ENCODE measurements at regions not wholly inside any gene's neighbourhood (a gene's known extent, or its start where the extent isn't known, plus 50 kb on each side); places are given as distances from the start of the nearest gene placed in this dataset.
A peak's percentile ranks its signal among the peaks of the same experiment; 100 is the strongest.
"Not testable (repeated sequence)": the region's sequence is repeated elsewhere in the genome, so short reads cannot be mapped to it uniquely, and the experiment has no call there.

DNA sequence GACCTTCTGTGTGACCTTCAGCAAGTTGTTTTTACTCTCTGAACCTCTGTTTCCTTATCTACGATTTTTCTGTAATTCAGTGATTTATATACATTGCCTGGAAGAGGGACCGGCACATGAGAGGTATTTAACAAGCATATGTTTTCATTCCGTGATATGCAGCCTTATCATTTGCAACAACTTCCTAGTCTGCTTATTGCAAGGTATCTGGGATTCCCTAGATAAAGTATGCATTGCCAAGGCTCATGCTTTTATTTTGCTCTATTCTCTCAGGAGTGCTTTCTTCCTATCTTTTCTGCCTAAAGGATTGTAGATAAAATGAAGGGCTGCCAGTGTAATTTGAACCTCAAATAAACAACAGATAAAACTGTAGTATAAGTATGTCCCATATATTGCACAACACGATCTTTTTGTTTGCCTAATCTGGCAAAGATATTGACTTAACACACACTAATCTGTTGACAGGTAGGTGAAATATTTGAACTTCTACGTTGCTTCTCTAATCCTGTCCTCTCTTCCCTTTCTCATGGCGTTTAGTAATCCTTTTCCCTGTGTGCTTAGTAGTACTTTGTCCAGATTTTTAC lies 377.2 kb upstream of the TNC start:
- DNase-seq: no peak

DNA sequence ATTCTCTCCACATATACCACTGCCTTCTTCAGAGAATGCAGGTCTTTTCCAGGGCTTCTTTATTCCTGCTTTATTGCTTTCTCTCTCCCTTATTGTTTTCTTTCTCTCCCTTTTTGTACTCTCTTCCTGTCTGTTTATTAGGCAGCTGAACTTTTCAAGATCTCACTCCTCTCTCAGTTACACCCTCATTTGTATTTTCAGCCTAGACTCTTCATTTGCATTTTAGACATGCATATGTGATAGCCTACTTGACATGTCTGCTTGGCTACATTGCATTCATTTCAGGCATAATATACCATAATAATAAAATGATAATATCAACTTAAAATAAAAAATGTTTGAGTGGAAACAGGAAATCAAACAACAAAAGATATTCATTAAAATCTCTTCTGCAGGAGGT lies 377.9 kb upstream of the TNC start:
- DNase-seq: no peak

DNA sequence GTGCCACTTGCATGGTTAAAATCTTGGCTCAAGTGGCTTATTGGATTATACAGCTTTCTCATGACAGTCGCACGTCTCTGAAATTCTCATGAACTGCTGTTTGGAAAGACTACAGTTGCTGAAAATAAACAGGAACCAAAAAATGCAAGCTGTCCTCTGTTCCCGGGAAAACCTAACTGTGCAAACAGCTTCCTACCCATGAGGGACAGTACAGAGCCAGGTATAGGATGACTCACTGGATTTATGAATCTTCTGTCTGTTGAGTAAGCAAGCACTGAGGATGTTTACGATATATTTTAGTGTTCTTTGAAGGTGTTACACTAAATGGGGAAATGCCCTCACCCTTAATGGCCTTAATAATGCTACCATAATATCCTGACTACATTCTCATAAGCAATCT lies 380.3 kb upstream of the TNC start:
- no peak for DNase-seq

DNA sequence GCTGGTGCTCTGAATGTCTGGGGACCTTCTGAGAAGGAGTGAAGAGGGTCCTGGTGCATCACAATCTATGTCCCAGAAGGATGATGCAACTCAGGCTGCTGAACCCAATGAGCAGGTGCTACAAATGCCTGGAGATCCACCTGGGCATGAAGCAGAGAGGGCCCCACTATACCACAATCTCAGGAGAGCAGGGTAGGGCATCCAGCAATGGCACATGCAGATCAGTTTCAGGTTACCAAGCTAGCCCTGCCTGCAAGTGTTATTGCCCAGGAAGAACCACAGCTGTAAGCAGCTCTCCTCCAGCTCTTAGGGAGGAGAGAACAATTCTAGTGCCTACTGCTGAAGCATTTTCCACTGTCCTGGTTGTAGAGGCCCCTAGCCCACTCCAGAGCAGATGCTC lies 389.2 kb upstream of the TNC start:
- no peak for DNase-seq

DNA sequence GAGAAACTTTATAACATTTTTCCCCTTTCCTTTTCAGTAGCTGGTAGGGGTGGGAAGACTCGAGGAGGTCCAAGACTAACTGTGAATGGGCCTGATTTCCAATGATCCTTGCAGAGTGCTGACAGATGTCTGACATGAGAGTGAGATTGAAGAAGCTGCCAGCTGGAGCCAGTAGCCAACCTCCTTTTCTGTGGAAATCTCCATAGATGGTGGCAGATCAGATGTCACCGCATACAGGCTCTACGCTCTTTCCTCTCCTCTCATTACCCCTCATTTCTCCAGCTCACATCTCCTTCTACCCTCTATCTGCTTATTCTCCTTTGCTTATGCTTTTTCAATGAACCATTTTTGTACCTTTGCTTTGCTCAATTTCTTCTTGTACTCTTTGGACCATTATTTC lies 395.2 kb upstream of the TNC start:
- peak; percentile 6 for DNase-seq

DNA sequence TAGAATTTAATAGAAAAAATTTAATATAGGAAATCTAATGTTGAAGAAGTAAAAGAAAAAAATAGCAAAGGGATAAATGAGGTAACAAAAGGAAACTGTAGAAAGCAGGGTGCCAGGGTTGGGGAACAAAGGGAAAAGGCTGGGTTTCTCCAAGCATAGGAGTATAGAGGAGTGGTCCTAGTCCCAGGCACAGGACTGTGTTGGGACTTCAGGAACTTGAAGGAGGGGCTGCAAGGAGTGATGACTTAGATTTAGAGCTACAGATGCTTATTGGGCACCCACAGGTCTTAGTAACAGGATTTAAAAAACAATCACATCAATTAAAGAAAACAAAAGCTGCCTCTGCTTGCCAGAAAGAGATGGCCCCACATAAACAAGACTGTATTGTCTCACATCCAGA lies 396.5 kb upstream of the TNC start:
- DNase-seq: no peak

DNA sequence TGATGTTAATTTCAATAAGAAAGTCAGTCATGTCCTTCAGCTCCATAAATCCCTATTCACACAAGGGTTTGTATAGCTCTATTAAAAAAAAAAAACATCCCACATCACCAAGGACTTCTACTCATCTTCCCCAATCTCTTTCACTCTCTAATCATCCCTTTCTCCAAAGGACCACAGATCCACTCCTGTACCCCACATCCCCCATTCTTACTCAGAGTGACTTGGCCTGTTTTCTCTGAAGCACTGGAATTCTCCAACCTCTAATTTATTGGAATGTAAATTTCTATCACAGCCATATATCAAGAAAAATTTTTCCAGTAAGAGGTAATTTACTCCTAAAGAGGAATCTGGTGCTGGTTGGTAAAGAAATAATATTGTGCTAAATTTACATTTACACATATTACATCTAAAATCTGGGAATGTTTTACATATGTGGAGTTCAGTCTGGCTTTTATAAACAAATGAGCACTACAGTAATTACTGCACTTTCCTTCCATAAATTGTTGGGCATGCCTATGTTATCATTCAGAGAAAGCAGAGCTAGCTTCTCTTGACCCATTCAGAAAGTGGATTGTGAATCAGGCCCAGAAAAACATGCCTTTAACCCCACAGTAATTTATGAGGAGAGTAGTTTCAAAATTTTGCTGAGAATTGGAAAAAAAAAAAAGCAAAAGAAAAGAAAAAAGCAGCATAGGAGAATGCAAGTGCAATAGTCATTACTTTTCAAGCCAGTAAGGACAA lies 399.5 kb upstream of the TNC start:
- DNase-seq: no peak

DNA sequence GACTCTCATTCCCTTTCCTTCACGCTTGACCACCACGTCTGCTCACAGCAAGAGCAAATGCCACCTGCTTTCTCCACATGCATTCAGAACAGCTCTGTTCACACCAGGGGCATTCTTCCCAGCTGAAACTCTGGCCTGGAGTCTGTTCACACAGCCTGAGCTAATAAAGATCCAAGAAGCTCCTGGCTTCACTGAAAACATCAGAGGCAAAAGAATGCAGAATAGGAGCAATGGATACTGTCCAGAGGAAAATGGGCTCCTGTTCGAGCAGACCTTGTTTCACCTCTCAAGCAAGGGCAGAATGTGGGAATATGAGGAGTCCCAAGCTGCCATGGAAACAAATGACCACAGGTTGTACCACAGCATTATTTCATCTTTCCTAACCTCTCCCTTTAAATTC lies 402.7 kb upstream of the TNC start:
- DNase-seq: no peak

DNA sequence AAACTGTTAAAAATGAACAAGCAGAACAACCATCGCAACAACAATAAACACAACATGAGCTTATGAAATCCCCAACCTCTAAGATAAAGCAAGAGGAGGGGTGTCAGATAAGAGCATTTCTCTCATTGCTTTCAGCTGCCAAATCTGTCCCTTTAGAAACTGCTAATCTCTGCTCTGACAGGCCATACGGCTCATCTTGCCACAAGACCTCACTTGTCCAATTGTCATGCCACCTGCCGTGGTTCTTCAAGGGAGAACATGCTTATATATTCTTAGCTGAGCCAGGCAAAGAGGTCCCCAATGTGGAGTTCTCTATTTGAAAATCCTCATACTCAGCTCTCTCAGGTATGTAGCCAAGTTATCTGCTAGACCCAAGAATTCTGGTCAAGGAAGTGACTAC lies 405.0 kb upstream of the TNC start:
- DNase-seq: no peak

DNA sequence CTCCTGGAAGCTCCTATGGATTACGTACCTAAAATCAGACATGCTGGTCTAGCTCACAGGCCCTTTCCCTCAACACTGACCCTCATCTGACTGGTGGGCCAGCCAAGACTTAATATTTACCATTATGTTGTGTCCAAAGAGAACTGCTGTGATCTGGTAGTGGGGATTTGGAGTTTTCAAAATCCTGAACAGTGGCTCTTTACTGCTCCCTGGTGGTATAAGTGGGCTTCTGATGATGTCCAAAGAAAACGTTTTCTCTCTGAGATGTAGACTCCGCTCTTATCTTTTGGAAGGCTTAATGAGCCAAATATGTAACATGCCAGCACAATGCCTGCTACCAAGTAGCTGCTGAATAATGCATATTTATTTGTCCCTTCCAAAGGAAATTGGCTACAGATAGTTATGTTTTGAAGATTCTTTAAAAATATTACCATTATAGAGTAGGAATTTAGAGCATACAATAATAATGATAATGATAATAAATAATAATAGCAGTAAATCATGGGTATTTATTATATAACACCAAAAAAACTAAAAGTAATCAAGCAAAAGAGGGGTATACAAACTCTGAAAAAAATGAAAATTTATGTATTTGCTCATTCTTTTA lies 406.6 kb upstream of the TNC start:
- peak; percentile 10 for DNase-seq

DNA sequence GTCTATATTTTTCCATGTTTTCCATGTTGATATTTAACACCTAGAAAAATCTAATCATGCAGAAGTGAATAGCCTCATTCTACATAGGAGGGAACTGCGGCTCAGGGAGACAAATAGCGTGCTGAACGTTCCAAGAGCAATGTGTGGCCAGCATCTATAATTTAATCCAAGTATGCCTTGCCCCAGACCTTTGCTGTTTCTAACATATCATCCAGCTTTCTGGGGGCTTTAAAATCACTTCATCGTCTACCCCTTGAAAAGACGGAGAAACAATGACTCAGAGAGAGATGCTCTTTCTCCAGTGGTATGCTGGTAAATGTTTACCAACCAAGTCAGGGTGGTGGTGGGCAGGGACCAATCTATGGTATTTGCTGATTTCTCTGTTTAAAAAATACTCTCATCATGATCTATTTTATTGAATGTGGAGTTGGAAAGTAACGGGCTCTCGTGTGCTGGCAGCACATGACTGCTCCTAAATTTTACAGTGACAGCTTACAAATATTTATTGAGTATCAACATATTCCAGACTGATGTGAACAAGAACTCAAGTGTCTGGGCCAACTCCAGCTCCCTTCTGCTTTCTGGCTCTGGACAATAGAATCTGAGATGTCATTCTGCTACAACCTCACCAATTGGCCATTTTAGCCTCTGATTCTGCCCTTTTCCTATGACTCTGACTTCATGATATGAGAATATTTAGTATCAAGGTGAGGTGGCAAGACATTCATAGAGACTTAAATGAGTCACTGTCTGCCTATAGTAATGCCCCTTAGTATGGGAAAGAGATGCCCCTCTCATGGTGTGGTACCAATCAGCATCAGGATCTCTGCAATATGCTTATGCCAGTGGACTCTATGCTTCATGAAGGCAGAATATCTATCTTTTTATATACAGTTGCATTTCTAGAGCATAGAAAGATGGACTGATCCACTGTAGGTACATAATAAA lies 407.4 kb upstream of the TNC start:
- DNase-seq: no peak

DNA sequence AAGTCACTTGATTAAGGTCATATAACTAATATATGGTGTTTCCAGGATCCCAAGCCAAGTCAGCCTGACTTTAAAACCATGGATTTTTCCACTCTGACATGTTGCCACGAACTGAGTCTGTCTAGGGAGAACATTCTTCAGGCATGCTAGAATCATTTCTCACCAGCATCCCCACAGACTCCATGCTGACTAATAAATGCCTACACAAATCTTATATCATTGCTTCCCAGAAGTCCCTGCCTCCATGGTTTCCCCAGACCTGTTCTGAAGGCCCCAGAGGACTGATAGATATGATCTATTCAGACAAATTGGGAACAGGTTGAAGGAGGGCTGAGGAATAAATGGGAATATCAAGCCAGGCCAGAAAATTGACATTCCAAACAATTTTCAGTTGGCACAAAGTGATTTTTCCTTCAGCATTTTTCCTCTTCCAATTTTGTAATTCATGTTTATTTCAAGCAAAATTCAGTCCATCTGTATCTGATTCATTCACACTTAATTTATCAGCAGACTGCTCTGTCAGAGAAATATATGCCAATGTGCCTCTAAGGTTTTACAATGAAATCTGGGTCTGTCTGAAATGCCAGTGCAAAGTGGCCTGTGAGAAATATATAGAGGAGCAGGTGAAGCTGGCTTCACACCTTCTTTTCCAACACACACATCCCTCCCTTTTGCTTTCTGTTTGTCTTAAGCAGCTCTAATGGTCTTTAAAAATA lies 413.6 kb upstream of the TNC start:
- no peak for DNase-seq

DNA sequence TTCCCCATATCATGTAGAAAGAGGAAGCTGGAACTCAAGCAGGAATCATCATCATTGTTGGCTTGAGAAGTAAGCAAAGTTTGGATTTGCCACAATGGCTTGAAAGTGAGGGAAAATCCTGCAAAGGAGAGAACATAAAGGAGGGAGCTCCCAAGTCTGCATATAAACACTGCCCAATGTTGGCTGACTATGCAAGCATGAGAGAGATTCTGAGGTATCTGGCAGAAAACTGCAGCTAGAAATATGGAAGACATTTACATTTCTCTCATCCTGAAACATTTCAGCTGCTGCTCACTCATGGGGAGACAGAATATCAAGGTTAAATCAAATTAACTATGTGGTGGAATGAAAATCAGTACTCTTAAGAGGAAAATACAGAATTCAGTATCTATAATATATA lies 415.6 kb upstream of the TNC start:
- DNase-seq: no peak

DNA sequence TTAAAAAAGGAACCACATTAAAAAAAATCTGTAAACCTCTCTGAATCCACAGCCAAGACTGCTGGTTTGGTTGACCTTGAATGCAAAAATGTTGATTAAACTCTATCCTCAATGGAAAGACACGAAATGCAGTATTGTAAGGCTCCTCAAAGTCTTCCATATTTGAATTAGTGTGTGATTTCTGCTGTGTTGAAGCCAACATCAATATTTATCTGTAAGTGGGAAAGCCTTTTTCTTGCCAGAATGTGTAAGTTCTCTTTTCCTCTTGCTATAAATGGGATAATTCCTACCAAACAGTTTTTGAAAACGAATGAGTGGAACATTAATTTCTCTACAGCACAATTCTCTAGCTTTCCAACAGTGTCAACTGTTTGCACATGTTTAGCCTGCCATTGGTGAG lies 422.1 kb upstream of the TNC start:
- no peak for DNase-seq

DNA sequence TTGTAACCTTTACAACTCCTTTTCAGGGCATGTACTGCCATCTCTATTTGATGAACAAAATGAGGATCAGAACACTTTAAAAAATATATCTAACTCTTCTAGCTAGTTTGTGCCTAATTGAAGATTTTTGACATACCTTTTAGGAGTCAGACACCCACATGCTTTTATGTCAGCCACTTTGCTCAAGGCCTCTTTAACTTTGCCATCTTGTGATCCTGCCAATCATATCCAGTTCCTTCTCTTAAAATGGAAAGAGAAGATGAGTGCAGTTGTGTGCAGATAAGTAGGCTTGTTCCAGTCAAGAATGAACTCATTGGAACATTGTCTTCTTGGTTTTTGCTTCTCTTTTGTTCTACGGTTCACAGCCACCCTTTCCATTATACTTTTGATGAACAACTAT lies 425.6 kb upstream of the TNC start:
- DNase-seq: no peak

DNA sequence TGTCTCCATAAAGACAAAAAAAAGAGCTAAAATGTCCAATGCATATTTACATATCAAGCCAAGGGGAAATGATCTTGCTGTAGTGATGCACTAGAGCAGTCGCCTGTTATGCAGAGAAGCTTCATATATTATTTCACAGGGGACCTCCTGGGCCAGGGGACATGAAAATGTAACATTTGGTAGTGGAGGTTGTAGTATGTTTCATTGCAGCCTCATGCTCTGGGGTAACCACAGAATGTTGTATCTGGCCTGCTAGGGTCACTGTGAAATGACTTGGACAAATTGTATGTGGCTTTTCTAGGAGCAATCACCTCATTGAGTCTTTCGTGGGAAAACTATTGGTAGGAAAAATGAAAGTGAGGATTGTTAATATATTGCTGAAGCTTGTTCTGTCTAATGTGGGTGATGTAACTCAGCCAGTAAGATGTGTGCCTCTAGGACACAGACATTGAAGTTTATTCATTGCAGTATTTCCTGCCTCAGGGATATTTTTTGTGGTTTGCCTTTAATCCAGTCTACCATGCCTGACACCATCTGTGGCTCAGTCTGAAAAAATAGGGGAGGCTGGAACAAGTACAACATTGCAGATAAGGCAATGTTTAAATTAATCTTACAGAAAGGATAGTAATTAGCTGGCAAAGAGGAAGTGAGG lies 430.8 kb upstream of the TNC start:
- DNase-seq: no peak

DNA sequence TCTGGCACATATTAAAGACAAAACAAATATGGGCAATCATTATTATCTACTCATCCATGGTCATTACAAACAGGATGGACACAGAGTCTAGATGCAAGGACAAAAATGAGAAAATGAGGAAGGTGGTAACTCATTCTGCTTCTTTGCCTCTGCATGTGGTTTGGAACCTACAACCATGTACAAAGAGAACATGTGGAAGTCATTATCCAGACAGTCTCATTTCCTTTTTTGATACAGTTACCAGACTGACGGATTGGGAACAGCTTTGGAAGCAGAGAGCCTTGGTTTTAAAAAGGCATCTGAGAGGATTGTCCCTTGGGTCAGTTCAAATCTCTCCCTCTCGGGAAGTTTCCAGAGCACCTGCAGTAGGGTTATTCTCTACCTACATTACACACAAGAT lies 433.4 kb upstream of the TNC start:
- DNase-seq: no peak

DNA sequence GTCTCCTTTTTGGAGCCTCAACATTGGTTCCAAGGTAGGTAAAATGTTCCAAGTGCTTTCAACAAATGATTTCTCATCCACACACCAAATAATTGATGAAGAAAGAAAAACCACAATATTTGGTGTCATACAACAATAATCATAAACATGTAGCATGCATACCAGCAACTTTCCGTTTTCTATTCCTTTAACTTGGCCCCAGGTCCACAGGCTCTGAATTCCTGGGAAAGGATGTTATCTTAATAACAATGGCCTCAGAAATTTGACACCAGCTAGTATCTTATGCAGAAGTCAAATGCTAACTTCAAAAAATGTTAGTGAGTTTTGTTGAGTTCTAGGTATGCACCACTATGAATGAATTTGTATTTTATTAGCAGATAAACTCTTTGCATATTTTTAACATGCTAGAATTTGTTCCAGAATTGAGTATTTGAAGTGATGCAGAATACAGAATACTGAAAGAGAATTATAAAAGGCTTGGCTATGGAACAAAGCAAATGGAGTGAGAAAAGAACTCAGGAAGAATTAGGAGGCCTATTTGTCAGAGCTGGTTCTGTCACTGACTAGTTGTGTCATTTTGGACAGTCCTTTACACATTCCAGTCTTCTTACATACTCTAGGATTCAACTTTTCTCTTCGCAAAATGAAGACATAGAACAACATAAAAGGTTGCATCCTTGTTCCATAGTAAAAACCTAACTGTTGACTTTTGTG lies 435.3 kb upstream of the TNC start:
- no peak for DNase-seq

DNA sequence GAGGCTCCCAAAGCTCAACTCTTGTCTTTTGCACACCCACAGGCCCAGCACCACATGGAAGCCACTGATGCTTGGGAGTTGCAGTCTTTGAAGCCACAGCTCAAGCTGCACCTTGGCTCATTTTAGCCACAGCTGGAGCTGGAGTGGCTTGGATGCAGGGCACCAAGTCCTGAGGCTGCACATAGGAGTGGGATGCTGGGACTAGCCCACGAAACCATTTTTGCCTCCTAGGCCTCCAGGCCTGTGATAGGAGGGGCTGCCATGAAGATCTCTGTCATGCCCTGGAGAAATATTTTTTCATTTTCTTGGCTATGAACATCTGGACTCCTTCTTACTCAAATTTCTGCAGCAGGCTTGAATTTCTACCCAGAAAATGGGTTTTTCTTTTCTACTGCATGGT lies 438.5 kb upstream of the TNC start:
- no peak for DNase-seq

DNA sequence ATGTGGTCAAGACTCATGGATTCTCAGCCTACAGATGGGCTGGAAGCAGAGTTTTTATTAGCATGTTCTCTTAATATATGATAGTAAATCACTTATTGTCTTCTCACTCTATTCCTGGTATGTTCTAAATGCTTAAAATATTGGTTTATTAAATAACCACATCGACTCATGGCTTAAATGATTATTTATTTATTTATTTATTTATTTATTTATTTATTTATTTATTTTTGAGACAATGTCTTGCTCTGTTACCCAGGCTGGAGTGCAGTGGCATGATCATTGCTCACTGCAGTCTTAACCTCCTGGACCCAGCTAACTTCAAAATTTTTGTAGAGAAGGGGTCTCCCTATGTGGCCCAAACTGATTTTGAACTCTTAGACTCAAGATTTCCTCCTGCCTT lies 457.2 kb upstream of the TNC start:
- DNase-seq: no peak

DNA sequence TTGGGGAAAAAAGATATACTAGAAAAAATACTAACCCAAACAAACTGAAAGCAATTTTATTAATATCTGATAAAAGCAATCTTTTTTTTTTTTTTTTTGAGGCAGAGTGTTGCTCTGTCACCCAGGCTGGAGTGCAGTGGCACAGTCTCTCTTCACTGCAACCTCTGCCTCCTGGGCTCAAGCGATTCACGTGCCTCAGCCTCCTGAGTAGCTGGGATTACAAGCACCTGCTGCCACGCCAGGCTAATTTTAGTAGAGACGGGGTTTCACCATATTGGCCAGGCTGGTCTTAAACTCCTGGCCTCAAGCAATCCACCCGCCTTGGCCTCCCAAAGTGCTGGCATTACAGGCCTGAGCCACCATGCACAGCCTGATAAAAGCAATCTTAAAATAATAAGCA lies 467.5 kb upstream of the TNC start:
- DNase-seq: not testable (repeated sequence)

DNA sequence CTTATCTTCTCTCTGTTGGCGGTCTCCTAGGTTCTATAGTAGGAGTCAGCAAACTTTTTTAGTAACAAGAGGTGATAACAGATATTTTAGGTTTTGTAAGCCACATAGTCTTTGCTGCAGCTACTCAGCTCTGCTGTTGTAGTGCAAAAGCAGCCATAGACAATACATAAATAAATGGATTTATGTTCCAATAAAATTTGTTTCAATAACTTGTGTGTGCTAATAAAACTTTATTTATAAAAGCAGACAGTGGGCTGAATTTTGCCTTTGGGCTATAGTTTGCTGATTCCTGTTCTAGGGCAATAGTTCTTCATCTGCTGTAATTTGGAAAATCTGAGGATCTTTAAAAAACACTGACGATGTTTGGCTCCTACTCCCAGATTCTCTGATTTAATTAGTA lies 469.4 kb upstream of the TNC start:
- no peak for DNase-seq
